Neural cell (in vitro differentiated cells): ENCODE measurements at regions not wholly inside any gene's neighbourhood (a gene's known extent, or its start where the extent isn't known, plus 50 kb on each side); places are given as distances from the start of the nearest gene placed in this dataset.
"Not testable (repeated sequence)": the region's sequence is repeated elsewhere in the genome, so short reads cannot be mapped to it uniquely, and the experiment has no call there.

ENCODE experiments used
- H2AFZ ChIP-seq: fragments of 200-600, 300-800 bp; sonication (generic), shearing (Covaris generic); 2 replicates; pipeline ENCODE4 v1.6.0; 2014; ENCODE audit warnings: low read depth, mild to moderate bottlenecking, antibody characterized with exemption, low read length, moderate library complexity
- H3F3A ChIP-seq: fragments of 200-600 bp; shearing (Covaris generic); 2 replicates; pipeline ENCODE4 v1.6.1; 2016; ENCODE audit warnings: mild to moderate bottlenecking, moderate library complexity, mixed read lengths, antibody characterized with exemption, low read length; ENCODE audit not compliant: insufficient read depth, poor library complexity, severe bottlenecking
- H3K27ac ChIP-seq: fragments of 200-600, 300-800 bp; sonication (generic), shearing (Covaris generic); 2 replicates; pipeline ENCODE4 v1.5.1; 2014; ENCODE audit warnings: mild to moderate bottlenecking, low read length, moderate library complexity
- H3K27me3 ChIP-seq: fragments of 300-800, 200-600 bp; sonication (generic), shearing (Covaris generic); 2 replicates; pipeline ENCODE4 v1.6.0; 2014; ENCODE audit warnings: mild to moderate bottlenecking, low read depth, low read length, moderate library complexity; ENCODE audit not compliant: insufficient read depth
- H3K36me3 ChIP-seq: fragments of 300-800, 200-600 bp; sonication (generic), shearing (Covaris generic); 2 replicates; pipeline ENCODE4 v1.5.1; 2014; ENCODE audit warnings: mild to moderate bottlenecking, antibody characterized with exemption, low read length, moderate library complexity; ENCODE audit not compliant: insufficient read depth
- H3K4me2 ChIP-seq: fragments of 300-800, 200-600 bp; sonication (generic), shearing (Covaris generic); 2 replicates; pipeline ENCODE4 v1.6.0; 2014; ENCODE audit warnings: mild to moderate bottlenecking, low read length
- H3K4me3 ChIP-seq: fragments of 300-800, 200-600 bp; sonication (generic), shearing (Covaris generic); 2 replicates; pipeline ENCODE4 v1.5.1; 2014; ENCODE audit warnings: mild to moderate bottlenecking, low read length, moderate library complexity
- H3K79me2 ChIP-seq: fragments of 200-600 bp; shearing (Covaris generic); replicated peaks from 2 replicates; pipeline ENCODE4 v1.6.0; 2014; ENCODE audit warnings: mild to moderate bottlenecking, low read length, moderate library complexity; ENCODE audit not compliant: insufficient read depth
- H3K9ac ChIP-seq: fragments of 300-800, 200-600 bp; sonication (generic), shearing (Covaris generic); 2 replicates; pipeline ENCODE4 v1.6.1; 2016; ENCODE audit warnings: mild to moderate bottlenecking, low read length, mixed read lengths
- H3K9me2 ChIP-seq: fragments of 200-600 bp; shearing (Covaris generic); 2 replicates; pipeline ENCODE4 v1.6.1; 2016; ENCODE audit warnings: mild to moderate bottlenecking, low read length, mixed read lengths; ENCODE audit not compliant: insufficient read depth
- H3K9me3 ChIP-seq: fragments of 200-600, 300-800 bp; sonication (generic), shearing (Covaris generic); 2 replicates; pipeline ENCODE4 v1.6.1; 2016; ENCODE audit warnings: mild to moderate bottlenecking, mixed run types, low read length, moderate library complexity, mixed read lengths
- H4K20me1 ChIP-seq: fragments of 200-600 bp; shearing (Covaris generic); 2 replicates; pipeline ENCODE4 v1.6.1; 2016; ENCODE audit warnings: mild to moderate bottlenecking, mixed run types; ENCODE audit not compliant: insufficient read depth
- CTCF ChIP-seq: fragments of 450-650 bp; IDR thresholded peaks from 2 replicates; pipeline ENCODE4 v1.5.1; 2014; ENCODE audit warnings: antibody characterized with exemption, mild to moderate bottlenecking, moderate library complexity; ENCODE audit not compliant: poor library complexity, severe bottlenecking
- EP300 ChIP-seq: fragments of 450-650 bp; conservative IDR thresholded peaks from 2 replicates; pipeline ENCODE4 v1.6.1; 2014; ENCODE audit warnings: antibody characterized with exemption, mild to moderate bottlenecking, moderate library complexity; ENCODE audit not compliant: poor library complexity, severe bottlenecking
- EZH2 ChIP-seq: fragments of 200-600, 300-800 bp; shearing (Covaris generic), sonication (generic); IDR thresholded peaks from 2 replicates; pipeline ENCODE4 v1.6.1; 2014; ENCODE audit warnings: antibody characterized with exemption, low read length, borderline replicate concordance, mild to moderate bottlenecking; ENCODE audit not compliant: insufficient read depth, poor library complexity, severe bottlenecking
- MXI1 ChIP-seq: fragments of 450-650 bp; conservative IDR thresholded peaks from 2 replicates; pipeline ENCODE4 v1.6.1; 2014; ENCODE audit warnings: antibody characterized with exemption, mild to moderate bottlenecking; ENCODE audit not compliant: poor library complexity, severe bottlenecking
- POLR2AphosphoS5 ChIP-seq: IDR thresholded peaks from 2 replicates; pipeline ENCODE4 v1.6.1; 2012
- RAD21 ChIP-seq: fragments of 450-650 bp; conservative IDR thresholded peaks from 2 replicates; pipeline ENCODE4 v1.6.1; 2014; ENCODE audit warnings: antibody characterized with exemption, mild to moderate bottlenecking, moderate library complexity
- REST ChIP-seq: IDR thresholded peaks from 2 replicates; pipeline ENCODE4 v1.6.1; 2012; ENCODE audit warnings: borderline replicate concordance
- SMC3 ChIP-seq: fragments of 450-650 bp; conservative IDR thresholded peaks from 2 replicates; pipeline ENCODE4 v1.6.1; 2014; ENCODE audit warnings: antibody characterized with exemption, mild to moderate bottlenecking, moderate library complexity; ENCODE audit not compliant: poor library complexity
- TAF1 ChIP-seq: IDR thresholded peaks from 2 replicates; pipeline ENCODE4 v1.6.1; 2012; ENCODE audit warnings: low read depth

- Histone ChIP-seq H3K36me3 (no peaks in the 10 kb centered on the region), H4K20me1 (no peaks in the 10 kb centered on the region), H3K9ac (no peak overlapping the region), H2AFZ (no peak overlapping the region), H3F3A (no peaks in the 10 kb centered on the region), H3K9me2 (no peaks in the 10 kb centered on the region), H3K27ac (no peak overlapping the region), H3K4me2 (no peak overlapping the region), H3K9me3 (no peaks in the 10 kb centered on the region), H3K79me2 (no peaks in the 10 kb centered on the region), H3K27me3 (no peaks in the 10 kb centered on the region), H3K4me3 (no peak overlapping the region)
- no peak for TF ChIP-seq TAF1
- no peak for TF ChIP-seq CTCF
- TF ChIP-seq REST: no peak
- no peak for TF ChIP-seq SMC3
- no peak for TF ChIP-seq EZH2
- TF ChIP-seq RAD21: no peak
- TF ChIP-seq POLR2AphosphoS5: no peak
- no peak for TF ChIP-seq EP300
- TF ChIP-seq MXI1: no peak
Observed at GRCh38 chr1:157431751-157432150, 120.6 kb downstream of the FCRL5 start.

- no peaks in the 10 kb centered on the region for H4K20me1 ChIP-seq
- no peak overlapping the region for H2AFZ ChIP-seq
- H3K4me3 ChIP-seq: no peak overlapping the region
- H3F3A ChIP-seq: no peaks in the 10 kb centered on the region
- no peaks in the 10 kb centered on the region for H3K27me3 ChIP-seq
- no peaks in the 10 kb centered on the region for H3K36me3 ChIP-seq
- H3K9ac ChIP-seq: no peak overlapping the region
- no peak overlapping the region for H3K4me2 ChIP-seq
- TF ChIP-seq REST (no peak), RAD21 (no peak), MXI1 (no peak), TAF1 (no peak), EP300 (no peak), POLR2AphosphoS5 (no peak), SMC3 (no peak), CTCF (no peak), EZH2 (no peak)
- H3K9me3 ChIP-seq: no peaks in the 10 kb centered on the region
- H3K9me2 ChIP-seq: no peaks in the 10 kb centered on the region
- H3K79me2 ChIP-seq: no peaks in the 10 kb centered on the region
- H3K27ac ChIP-seq: no peak overlapping the region
Observed at GRCh38 chr1:157429601-157430240, 122.6 kb downstream of the FCRL5 start.

- H2AFZ ChIP-seq, H3K27ac ChIP-seq, H3K9me3 ChIP-seq, H3K36me3 ChIP-seq, H3K9me2 ChIP-seq, H3K4me2 ChIP-seq, H4K20me1 ChIP-seq, H3K9ac ChIP-seq, H3K27me3 ChIP-seq, H3F3A ChIP-seq, H3K79me2 ChIP-seq, H3K4me3 ChIP-seq: not testable (repeated sequence)
Observed at GRCh38 chr1:157423764-157424163, 128.6 kb downstream of the FCRL5 start.
